ENCODE measurements at regions not wholly inside any gene's neighbourhood (a gene's known extent, or its start where the extent isn't known, plus 50 kb on each side); places are given as distances from the start of the nearest gene placed in this dataset.

GRCh38 chr4:123840197-123840596, 443.6 kb downstream of the SPRY1 start:
- FAIRE-seq (no peak), DNase-seq (no peak)
- TF ChIP-seq CTCF (IDR thresholded peaks at IDR 0.05; ENCODE audit: borderline replicate concordance, extremely low read depth, insufficient read depth) = no peak
- no peak overlapping the region for H3K9ac ChIP-seq (ENCODE audit: low read length in 3 of 3)
- no peaks in the 10 kb centered on the region for H3K36me3 ChIP-seq (ENCODE audit: control insufficient read depth in 2 of 3, insufficient read depth in 3 of 3, low read length in 3 of 3)
- H3K4me1 ChIP-seq (ENCODE audit: control insufficient read depth in 2 of 3, insufficient read depth in 2 of 3, low read depth in 1 of 3, low read length in 3 of 3) = no peaks in the 10 kb centered on the region
- no peak overlapping the region for H3K27ac ChIP-seq (ENCODE audit: low read depth in 2 of 2, low read length in 2 of 2)
- H3K27me3 ChIP-seq (ENCODE audit: control insufficient read depth, insufficient read depth, low read length) = no peaks in the 10 kb centered on the region
- intact Hi-C loops (cut with DNase I) = no loop called here
- H3K9me3 ChIP-seq (ENCODE audit: control insufficient read depth in 2 of 3, insufficient read depth in 1 of 3, low read length in 3 of 3) = no peaks in the 10 kb centered on the region
- no peak overlapping the region for H3K4me3 ChIP-seq (ENCODE audit: low read length in 3 of 3)

- H3K9me3 ChIP-seq (ENCODE audit: control insufficient read depth in 2 of 3, insufficient read depth in 1 of 3, low read length in 3 of 3) = no peaks in the 10 kb centered on the region
- no peak for DNase-seq
- no peak overlapping the region for H3K27ac ChIP-seq (ENCODE audit: low read depth in 2 of 2, low read length in 2 of 2)
- FAIRE-seq = no peak
- no peaks in the 10 kb centered on the region for H3K27me3 ChIP-seq (ENCODE audit: control insufficient read depth, insufficient read depth, low read length)
- no peaks in the 10 kb centered on the region for H3K4me1 ChIP-seq (ENCODE audit: control insufficient read depth in 2 of 3, insufficient read depth in 2 of 3, low read depth in 1 of 3, low read length in 3 of 3)
- no peak overlapping the region for H3K9ac ChIP-seq (ENCODE audit: low read length in 3 of 3)
- no peak overlapping the region for H3K4me3 ChIP-seq (ENCODE audit: low read length in 3 of 3)
- no peaks in the 10 kb centered on the region for H3K36me3 ChIP-seq (ENCODE audit: control insufficient read depth in 2 of 3, insufficient read depth in 3 of 3, low read length in 3 of 3)
- no peak for TF ChIP-seq CTCF (IDR thresholded peaks at IDR 0.05; ENCODE audit: borderline replicate concordance, extremely low read depth, insufficient read depth)
- intact Hi-C loops (cut with DNase I) = no loop called here
Measured at GRCh38 chr4:123841447-123842121, 445.0 kb downstream of the SPRY1 start.

- no peak overlapping the region for H3K4me3 ChIP-seq (ENCODE audit: low read length in 3 of 3)
- no peaks in the 10 kb centered on the region for H3K36me3 ChIP-seq (ENCODE audit: control insufficient read depth in 2 of 3, insufficient read depth in 3 of 3, low read length in 3 of 3)
- TF ChIP-seq CTCF (IDR thresholded peaks at IDR 0.05; ENCODE audit: borderline replicate concordance, extremely low read depth, insufficient read depth) = no peak
- H3K27me3 ChIP-seq (ENCODE audit: control insufficient read depth, insufficient read depth, low read length) = no peaks in the 10 kb centered on the region
- intact Hi-C loops (cut with DNase I) = no loop called here
- H3K4me1 ChIP-seq (ENCODE audit: control insufficient read depth in 2 of 3, insufficient read depth in 2 of 3, low read depth in 1 of 3, low read length in 3 of 3) = no peaks in the 10 kb centered on the region
- H3K9me3 ChIP-seq (ENCODE audit: control insufficient read depth in 2 of 3, insufficient read depth in 1 of 3, low read length in 3 of 3) = no peaks in the 10 kb centered on the region
- DNase-seq = no peak
- FAIRE-seq = no peak
- H3K9ac ChIP-seq (ENCODE audit: low read length in 3 of 3) = no peak overlapping the region
- H3K27ac ChIP-seq (ENCODE audit: low read depth in 2 of 2, low read length in 2 of 2) = no peak overlapping the region
Measured at GRCh38 chr4:123843137-123843536, 446.5 kb downstream of the SPRY1 start.

- H3K9ac ChIP-seq (ENCODE audit: low read length in 3 of 3) = no peak overlapping the region
- H3K9me3 ChIP-seq (ENCODE audit: control insufficient read depth in 2 of 3, insufficient read depth in 1 of 3, low read length in 3 of 3) = no peaks in the 10 kb centered on the region
- H3K27ac ChIP-seq (ENCODE audit: low read depth in 2 of 2, low read length in 2 of 2) = no peak overlapping the region
- H3K36me3 ChIP-seq (ENCODE audit: control insufficient read depth in 2 of 3, insufficient read depth in 3 of 3, low read length in 3 of 3) = no peaks in the 10 kb centered on the region
- H3K4me3 ChIP-seq (ENCODE audit: low read length in 3 of 3) = no peak overlapping the region
- H3K4me1 ChIP-seq (ENCODE audit: control insufficient read depth in 2 of 3, insufficient read depth in 2 of 3, low read depth in 1 of 3, low read length in 3 of 3) = no peaks in the 10 kb centered on the region
- H3K27me3 ChIP-seq (ENCODE audit: control insufficient read depth, insufficient read depth, low read length) = no peaks in the 10 kb centered on the region
- FAIRE-seq (no peak), DNase-seq (no peak)
- intact Hi-C loops (cut with DNase I) = no loop called here
- no peak for TF ChIP-seq CTCF (IDR thresholded peaks at IDR 0.05; ENCODE audit: borderline replicate concordance, extremely low read depth, insufficient read depth)
Measured at GRCh38 chr4:123844374-123844773, 447.8 kb downstream of the SPRY1 start.
